HFFc6 (cell line): ENCODE measurements at regions not wholly inside any gene's neighbourhood (a gene's known extent, or its start where the extent isn't known, plus 50 kb on each side); places are given as distances from the start of the nearest gene placed in this dataset.

Source experiments
- DNase-seq: peaks from one replicate; pipeline ENCODE4 v3.0.0-alpha.2; 2018
- H3K27ac Mint-ChIP-seq: 2 replicates; pipeline ENCODE4 v1.8.0; 2020; ENCODE audit warnings: mild to moderate bottlenecking, mixed read lengths
- H3K27me3 Mint-ChIP-seq: 2 replicates; pipeline ENCODE4 v1.8.0; 2021; ENCODE audit warnings: mild to moderate bottlenecking, moderate library complexity, mixed read lengths; ENCODE audit not compliant: insufficient read depth
- H3K36me3 Mint-ChIP-seq: 2 replicates; pipeline ENCODE4 v1.8.0; 2021; ENCODE audit warnings: low read depth, mixed read lengths
- H3K4me1 Mint-ChIP-seq: 2 replicates; pipeline ENCODE4 v1.8.0; 2020; ENCODE audit warnings: low read depth, mixed read lengths
- H3K4me3 Mint-ChIP-seq: 2 replicates; pipeline ENCODE4 v1.8.0; 2020; ENCODE audit warnings: mild to moderate bottlenecking, moderate library complexity, mixed read lengths
- H3K9me3 Mint-ChIP-seq: 2 replicates; pipeline ENCODE4 v1.8.0; 2020; ENCODE audit warnings: mild to moderate bottlenecking, mixed read lengths
- TF ChIP-seq, protein P1 (sequence below): fragments of 200-600 bp; sonication (generic); IDR thresholded peaks from 2 replicates; pipeline ENCODE4 v1.5.0; 2021; ENCODE audit warnings: antibody characterized with exemption, mild to moderate bottlenecking

DNA sequence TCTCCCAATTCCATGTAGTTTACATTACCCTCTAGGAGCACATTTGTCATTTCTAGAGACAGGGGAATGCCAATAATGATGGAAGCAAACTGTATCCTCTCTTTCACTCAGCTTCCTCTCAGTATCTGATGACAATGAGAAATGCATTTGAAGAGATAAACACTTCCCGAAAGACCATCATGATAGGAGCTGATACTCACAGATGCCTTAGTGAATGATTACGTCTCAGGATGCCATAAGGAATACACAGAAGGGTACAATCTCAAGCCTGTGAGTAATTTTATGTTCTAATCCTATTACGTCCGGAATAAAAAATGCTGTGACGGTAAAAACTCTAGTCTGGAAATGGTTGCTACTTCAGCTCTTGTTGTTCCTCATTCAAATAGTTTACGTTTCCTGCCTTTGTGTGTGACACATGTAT, 663.8 kb upstream of the MIR17HG start:
- peak overlapping the region; percentile 27; the same call in 1 of the 2 replicates for H3K4me3 Mint-ChIP-seq
- peaks cover 46% of the 10 kb centered on the region for H3K4me1 Mint-ChIP-seq
- no peak for DNase-seq
- no peaks in the 10 kb centered on the region for H3K36me3 Mint-ChIP-seq
- H3K27ac Mint-ChIP-seq, result peak overlapping the region; percentile 17
- TF ChIP-seq, protein P1, sequence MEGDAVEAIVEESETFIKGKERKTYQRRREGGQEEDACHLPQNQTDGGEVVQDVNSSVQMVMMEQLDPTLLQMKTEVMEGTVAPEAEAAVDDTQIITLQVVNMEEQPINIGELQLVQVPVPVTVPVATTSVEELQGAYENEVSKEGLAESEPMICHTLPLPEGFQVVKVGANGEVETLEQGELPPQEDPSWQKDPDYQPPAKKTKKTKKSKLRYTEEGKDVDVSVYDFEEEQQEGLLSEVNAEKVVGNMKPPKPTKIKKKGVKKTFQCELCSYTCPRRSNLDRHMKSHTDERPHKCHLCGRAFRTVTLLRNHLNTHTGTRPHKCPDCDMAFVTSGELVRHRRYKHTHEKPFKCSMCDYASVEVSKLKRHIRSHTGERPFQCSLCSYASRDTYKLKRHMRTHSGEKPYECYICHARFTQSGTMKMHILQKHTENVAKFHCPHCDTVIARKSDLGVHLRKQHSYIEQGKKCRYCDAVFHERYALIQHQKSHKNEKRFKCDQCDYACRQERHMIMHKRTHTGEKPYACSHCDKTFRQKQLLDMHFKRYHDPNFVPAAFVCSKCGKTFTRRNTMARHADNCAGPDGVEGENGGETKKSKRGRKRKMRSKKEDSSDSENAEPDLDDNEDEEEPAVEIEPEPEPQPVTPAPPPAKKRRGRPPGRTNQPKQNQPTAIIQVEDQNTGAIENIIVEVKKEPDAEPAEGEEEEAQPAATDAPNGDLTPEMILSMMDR, result no peak
- H3K9me3 Mint-ChIP-seq, result no peaks in the 10 kb centered on the region
- H3K27me3 Mint-ChIP-seq, result no peaks in the 10 kb centered on the region

DNA sequence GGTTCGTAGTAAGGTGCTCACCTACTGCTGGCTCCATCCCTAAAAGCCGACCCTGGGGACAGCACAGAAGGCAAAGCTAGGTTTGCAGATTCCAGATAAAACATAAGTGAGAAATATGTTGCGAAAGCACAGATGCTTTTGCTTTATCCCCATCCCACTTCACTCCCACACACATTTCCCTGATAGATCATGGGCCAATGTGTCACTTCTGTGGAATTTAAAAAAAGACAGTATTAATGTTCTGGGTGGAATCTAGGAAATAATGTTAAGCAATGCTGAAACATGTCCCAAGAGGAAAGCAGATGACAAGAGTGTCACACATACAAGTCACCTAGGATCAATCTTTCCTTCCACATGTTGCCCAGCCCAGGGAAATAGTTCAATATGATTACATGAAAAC, 661.0 kb upstream of the MIR17HG start:
- Mint-ChIP-seq H3K27me3 (no peaks in the 10 kb centered on the region), H3K27ac (peak overlapping the region; percentile 52; the same call in 1 of the 2 replicates), H3K4me1 (peaks cover 72% of the 10 kb centered on the region), H3K4me3 (peak overlapping the region; percentile 47; the same call in 1 of the 2 replicates), H3K36me3 (no peaks in the 10 kb centered on the region), H3K9me3 (no peaks in the 10 kb centered on the region)
- TF ChIP-seq, protein P1, result no peak
- peak; percentile 73 for DNase-seq

DNA sequence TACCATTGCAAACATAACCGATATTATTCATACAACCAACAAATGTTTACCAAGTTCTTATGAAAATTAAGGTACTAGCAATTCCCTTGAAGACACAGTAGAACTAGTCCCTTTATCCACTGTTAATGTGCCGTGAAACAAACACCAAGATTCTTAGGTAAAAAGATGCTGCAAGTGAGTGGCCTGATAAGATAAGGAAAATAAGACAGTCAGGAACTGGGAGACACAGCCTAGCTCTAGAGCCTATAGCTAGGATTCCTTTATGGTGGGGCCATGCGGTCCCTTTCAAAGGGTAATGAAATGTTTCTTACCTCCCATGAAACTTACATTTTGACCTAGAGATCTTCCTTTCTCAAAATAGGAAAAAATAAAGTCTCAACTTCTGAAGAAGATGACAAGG, 658.4 kb upstream of the MIR17HG start:
- Mint-ChIP-seq H3K9me3 (no peaks in the 10 kb centered on the region), H3K27me3 (no peaks in the 10 kb centered on the region), H3K36me3 (no peaks in the 10 kb centered on the region), H3K4me3 (peak overlapping the region; percentile 80), H3K27ac (peak overlapping the region; percentile 73; the same call in 1 of the 2 replicates), H3K4me1 (peaks cover 65% of the 10 kb centered on the region)
- TF ChIP-seq, protein P1, result no peak
- DNase-seq, result no peak

DNA sequence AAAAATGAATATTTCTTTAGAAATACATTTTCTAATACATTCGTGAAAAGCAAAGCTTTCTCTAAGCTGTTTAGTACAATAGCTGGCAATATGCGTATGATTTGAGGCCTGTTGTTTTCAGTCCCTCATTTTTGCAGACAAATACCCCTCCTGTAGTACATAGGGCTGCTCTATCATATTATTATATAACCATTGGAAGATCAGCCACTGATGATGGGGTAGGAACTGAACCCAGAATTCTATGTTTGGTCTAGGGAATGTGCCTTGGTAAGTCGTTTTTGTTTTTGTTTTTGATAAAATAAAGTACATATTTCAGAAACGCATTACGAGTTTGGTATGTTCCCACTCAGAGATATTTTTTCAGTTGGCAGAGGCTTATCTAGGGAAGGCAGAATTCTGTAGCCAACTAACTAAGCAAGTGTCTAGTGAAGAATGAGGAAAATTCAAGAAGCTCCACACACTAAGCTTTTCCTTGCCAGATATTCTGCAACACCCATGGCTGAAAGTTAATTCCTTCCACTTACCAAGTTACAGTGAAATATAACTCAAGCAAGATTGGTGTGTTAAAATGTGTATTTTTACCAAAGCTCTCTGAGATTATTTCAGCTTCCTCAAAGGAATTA, 656.9 kb upstream of the MIR17HG start:
- Mint-ChIP-seq H3K27me3 (no peaks in the 10 kb centered on the region), H3K9me3 (no peaks in the 10 kb centered on the region), H3K4me3 (no peak overlapping the region), H3K36me3 (no peaks in the 10 kb centered on the region), H3K27ac (no peak overlapping the region), H3K4me1 (peaks cover 53% of the 10 kb centered on the region)
- TF ChIP-seq, protein P1, result no peak
- peak; percentile 19 for DNase-seq

DNA sequence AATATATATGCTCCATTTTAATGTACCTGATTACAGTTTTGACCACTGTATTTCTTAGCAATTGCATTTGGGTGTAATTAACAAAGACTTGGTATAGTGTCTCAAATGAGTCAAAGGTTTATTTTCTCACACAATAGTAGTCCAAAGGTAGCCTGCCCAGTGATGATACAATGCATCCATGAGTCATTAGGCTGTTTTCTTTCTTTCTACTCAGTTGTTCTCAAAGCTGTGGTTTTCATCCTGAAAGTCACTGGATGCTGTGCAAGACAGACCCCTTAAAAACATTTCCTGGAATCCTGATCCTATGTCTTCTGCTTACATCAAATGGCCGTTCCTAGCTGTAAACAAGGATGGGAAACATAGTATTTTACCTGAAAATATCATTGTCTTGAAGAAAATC, 651.2 kb upstream of the MIR17HG start:
- H3K4me1 Mint-ChIP-seq, result peaks cover 29% of the 10 kb centered on the region
- peak overlapping the region; percentile 37; the same call in 1 of the 2 replicates for H3K4me3 Mint-ChIP-seq
- H3K9me3 Mint-ChIP-seq, result no peaks in the 10 kb centered on the region
- H3K27me3 Mint-ChIP-seq, result no peaks in the 10 kb centered on the region
- no peaks in the 10 kb centered on the region for H3K36me3 Mint-ChIP-seq
- H3K27ac Mint-ChIP-seq, result peak overlapping the region; percentile 77
- peak; percentile 51 for DNase-seq
- TF ChIP-seq, protein P1, result no peak
